IPS-15b (cell line): ENCODE measurements at regions not wholly inside any gene's neighbourhood (a gene's known extent, or its start where the extent isn't known, plus 50 kb on each side); places are given as distances from the start of the nearest gene placed in this dataset.

Experiments
- H3K27me3 ChIP-seq: one replicate; pipeline ENCODE4 v1.6.1; 2013; ENCODE audit warnings: low read length; ENCODE audit not compliant: control insufficient read depth, insufficient read depth
- H3K36me3 ChIP-seq: one replicate; pipeline ENCODE4 v1.6.1; 2013; ENCODE audit warnings: low read length; ENCODE audit not compliant: control insufficient read depth, insufficient read depth
- H3K4me1 ChIP-seq: one replicate; pipeline ENCODE4 v1.6.1; 2013; ENCODE audit warnings: mild to moderate bottlenecking, low read length; ENCODE audit not compliant: control insufficient read depth, insufficient read depth
- H3K4me3 ChIP-seq: one replicate; pipeline ENCODE4 v1.5.1; 2013; ENCODE audit warnings: low read depth, low read length
- H3K9ac ChIP-seq: one replicate; pipeline ENCODE4 v1.6.1; 2013; ENCODE audit warnings: low read depth, mild to moderate bottlenecking, low read length
- H3K9me3 ChIP-seq: one replicate; pipeline ENCODE4 v1.6.1; 2013; ENCODE audit warnings: mild to moderate bottlenecking, low read length; ENCODE audit not compliant: control insufficient read depth, insufficient read depth

DNA sequence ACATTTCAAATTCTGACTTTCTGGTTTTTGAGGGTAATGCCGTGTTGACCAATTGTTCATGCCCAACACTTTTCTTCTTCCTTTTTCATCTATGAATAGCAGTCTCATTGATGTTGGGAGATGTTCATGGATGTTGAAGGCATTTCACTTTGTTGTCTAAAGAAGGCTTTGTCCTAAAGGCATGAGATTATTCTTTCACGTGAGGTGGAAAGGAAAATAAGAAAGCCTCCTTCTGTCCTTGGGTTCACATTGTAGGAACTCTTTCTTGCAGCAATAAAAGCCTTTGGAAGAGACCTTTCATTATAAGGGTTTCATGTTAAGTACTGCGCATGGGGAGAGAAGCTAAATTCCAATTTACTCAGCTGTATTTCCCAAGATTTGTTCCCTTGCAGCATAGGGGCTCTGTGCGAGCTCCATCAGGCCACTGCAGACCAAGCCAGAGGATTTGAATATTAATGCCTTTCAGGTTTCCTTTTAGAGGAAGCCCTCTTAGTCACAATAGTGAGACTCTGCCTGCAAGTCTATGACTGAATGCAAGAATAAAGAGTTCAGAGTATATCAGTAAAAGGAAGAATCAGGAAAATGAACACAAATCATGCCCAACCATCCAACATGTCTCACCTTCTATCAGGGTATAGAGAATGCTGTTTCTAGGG lies 274.6 kb downstream of the TMEM38B start:
- H3K4me1 ChIP-seq: no peaks in the 10 kb centered on the region
- H3K9me3 ChIP-seq: no peaks in the 10 kb centered on the region
- H3K9ac ChIP-seq: no peak overlapping the region
- H3K36me3 ChIP-seq: no peaks in the 10 kb centered on the region
- H3K27me3 ChIP-seq: peaks cover 23% of the 10 kb centered on the region
- H3K4me3 ChIP-seq: no peak overlapping the region

GRCh38 chr9:105969636-105970035 lies 275.3 kb downstream of the TMEM38B start:
- Histone ChIP-seq H3K27me3 (peaks cover 30% of the 10 kb centered on the region), H3K4me3 (no peak overlapping the region), H3K9ac (no peak overlapping the region), H3K9me3 (no peaks in the 10 kb centered on the region), H3K36me3 (no peaks in the 10 kb centered on the region), H3K4me1 (no peaks in the 10 kb centered on the region)

DNA sequence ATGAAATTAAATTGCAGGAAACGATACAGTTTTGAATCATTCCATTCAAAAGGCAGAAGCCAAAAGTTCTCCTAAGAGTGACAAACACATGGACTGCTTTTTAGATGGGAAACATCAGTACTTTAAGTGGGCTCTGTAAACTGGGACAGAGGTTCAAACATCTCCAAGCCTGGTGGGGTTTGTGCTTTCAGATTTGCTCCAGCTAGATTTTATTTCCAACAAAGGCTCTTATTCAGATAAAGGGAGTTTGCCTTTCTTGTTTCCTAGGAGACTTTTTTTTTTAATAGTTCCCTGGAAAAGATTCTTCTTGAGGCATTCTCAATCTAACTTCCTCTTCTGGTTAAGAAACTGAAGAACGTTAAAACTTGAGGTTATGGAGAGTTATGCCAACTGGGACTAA lies 277.6 kb downstream of the TMEM38B start:
- Histone ChIP-seq H3K4me1 (peaks cover 7% of the 10 kb centered on the region), H3K4me3 (no peak overlapping the region), H3K36me3 (no peaks in the 10 kb centered on the region), H3K9me3 (no peaks in the 10 kb centered on the region), H3K27me3 (peaks cover 51% of the 10 kb centered on the region), H3K9ac (no peak overlapping the region)

- Histone ChIP-seq H3K4me1 (peaks cover 7% of the 10 kb centered on the region), H3K36me3 (no peaks in the 10 kb centered on the region), H3K27me3 (peaks cover 51% of the 10 kb centered on the region), H3K9ac (no peak overlapping the region), H3K9me3 (no peaks in the 10 kb centered on the region), H3K4me3 (no peak overlapping the region)
Measured at GRCh38 chr9:105972466-105973204, 278.3 kb downstream of the TMEM38B start.

DNA sequence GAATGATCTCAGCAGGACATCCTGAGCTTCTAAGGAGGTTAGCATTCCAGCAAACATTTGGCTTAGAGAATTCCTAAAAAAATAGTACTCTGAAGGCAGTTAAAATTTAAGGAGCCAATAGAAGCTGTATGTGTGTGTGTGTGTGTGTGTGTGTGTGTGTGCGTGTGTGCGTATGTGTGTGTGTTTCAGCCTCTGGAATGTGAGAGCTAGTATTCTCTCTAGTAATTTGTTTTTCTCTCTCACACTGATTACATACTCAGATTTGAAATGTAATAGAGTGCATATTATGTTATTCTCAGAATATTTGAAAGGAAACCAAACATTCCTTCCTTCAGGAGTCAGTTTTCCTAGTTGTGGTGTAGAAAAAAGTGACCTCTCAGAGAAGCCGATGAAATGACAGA lies 279.6 kb downstream of the TMEM38B start:
- Histone ChIP-seq H3K9me3 (no peaks in the 10 kb centered on the region), H3K4me3 (no peak overlapping the region), H3K27me3 (peaks cover 55% of the 10 kb centered on the region), H3K9ac (no peak overlapping the region), H3K4me1 (peaks cover 12% of the 10 kb centered on the region), H3K36me3 (no peaks in the 10 kb centered on the region)

DNA sequence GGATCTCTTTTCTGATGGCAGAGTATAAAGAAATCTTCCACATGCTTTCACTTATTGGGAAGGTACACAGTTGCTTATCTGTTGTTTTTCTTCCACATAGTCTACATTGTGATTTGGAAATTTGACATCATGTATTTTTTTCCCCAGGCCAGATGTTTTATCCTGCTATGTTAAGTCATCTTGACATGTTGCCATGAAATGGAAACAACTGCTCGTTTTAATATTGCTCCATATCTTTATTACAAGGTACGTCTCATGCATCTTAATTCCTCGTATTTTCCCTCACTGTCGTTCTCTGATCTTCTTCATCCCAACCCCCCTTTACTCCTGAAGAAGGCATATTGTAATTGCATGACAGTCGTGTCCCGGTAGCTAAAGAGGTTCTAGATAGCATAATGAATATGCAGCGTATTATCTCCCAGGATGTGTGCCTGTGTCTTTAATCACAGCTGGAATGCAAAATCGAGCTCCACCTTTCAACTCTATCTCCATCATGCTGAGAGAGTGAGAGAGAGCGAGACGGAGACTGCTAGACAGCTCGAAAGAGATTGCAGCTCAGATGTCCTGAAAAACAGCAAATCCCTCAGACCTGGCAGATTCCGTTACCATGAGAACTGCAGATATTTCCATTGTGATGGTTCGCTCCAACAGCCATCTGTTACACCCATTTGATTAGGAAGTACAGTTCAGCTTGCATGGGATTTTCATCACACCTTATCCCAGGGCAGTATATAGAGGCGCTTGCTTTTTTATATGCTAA lies 281.7 kb downstream of the TMEM38B start:
- Histone ChIP-seq H3K9ac (no peak overlapping the region), H3K36me3 (no peaks in the 10 kb centered on the region), H3K27me3 (peaks cover 55% of the 10 kb centered on the region), H3K4me3 (no peak overlapping the region), H3K9me3 (no peaks in the 10 kb centered on the region), H3K4me1 (peaks cover 12% of the 10 kb centered on the region)

DNA sequence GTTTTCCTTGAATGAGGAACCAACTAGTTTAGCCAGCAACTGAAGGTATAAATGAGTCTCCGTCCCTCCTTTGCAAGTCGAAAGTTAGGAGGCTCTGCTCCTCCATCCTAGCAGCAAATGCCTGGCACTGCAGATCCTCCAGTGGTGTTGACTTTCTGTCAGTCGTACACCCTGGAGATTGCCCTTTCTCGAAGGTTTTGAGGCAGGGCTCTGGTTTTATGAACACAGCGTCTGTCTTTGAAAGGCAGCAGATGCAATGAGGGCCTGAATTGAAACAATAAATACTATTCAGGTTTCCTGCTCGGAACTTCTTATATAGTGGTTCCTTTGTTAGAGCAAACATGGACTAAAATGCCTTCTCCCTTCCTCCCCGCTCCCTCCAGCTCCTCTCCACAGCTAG lies 284.0 kb downstream of the TMEM38B start:
- H3K36me3 ChIP-seq: no peaks in the 10 kb centered on the region
- no peaks in the 10 kb centered on the region for H3K9me3 ChIP-seq
- peaks cover 37% of the 10 kb centered on the region for H3K27me3 ChIP-seq
- no peak overlapping the region for H3K9ac ChIP-seq
- peaks cover 12% of the 10 kb centered on the region for H3K4me1 ChIP-seq
- H3K4me3 ChIP-seq: no peak overlapping the region

DNA sequence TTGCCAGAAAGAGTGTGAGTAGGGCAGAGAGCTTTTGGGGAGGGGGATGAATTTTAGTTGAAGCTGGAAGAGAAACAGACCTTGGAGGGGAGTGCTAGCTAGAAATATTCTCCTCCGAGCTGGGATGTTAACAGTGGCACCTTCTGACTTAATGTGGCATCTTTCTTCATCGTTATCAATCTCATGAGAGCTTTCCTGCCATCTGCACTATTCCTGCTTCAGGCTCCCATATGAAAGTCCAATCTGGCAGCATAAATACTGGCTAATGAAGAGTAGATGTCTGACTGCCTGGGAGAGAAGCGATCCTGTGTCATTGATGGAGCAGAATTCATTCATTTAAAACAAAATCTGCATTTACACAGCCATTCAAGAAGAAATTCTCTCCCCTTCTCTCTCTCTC lies 284.5 kb downstream of the TMEM38B start:
- peaks cover 33% of the 10 kb centered on the region for H3K27me3 ChIP-seq
- no peaks in the 10 kb centered on the region for H3K36me3 ChIP-seq
- no peaks in the 10 kb centered on the region for H3K9me3 ChIP-seq
- peaks cover 12% of the 10 kb centered on the region for H3K4me1 ChIP-seq
- H3K9ac ChIP-seq: no peak overlapping the region
- no peak overlapping the region for H3K4me3 ChIP-seq

DNA sequence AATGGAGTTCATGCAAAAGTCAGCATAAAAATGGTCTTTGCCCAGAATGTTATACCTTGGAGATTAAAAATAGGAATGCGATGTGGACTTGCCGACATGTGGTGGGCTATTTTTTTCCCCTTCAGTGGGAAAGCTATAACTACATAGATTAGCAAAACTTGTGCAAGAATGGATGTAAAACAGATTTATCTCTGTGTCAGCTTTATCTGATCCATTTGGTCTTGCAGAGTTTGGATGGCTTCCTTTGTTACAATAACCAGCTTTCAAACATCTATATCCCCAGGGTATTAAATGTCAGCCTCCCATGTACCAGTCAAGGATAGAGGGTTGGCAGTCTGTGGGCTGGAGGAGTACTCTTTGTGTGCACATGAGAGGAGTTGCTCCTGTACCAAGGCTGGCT lies 284.9 kb downstream of the TMEM38B start:
- no peaks in the 10 kb centered on the region for H3K36me3 ChIP-seq
- H3K27me3 ChIP-seq: peaks cover 28% of the 10 kb centered on the region
- H3K9ac ChIP-seq: no peak overlapping the region
- H3K4me3 ChIP-seq: no peak overlapping the region
- H3K9me3 ChIP-seq: no peaks in the 10 kb centered on the region
- H3K4me1 ChIP-seq: peaks cover 12% of the 10 kb centered on the region

GRCh38 chr9:105984714-105985113 lies 290.4 kb downstream of the TMEM38B start:
- Histone ChIP-seq H3K4me1 (no peaks in the 10 kb centered on the region), H3K4me3 (no peak overlapping the region), H3K9ac (no peak overlapping the region), H3K27me3 (no peaks in the 10 kb centered on the region), H3K36me3 (no peaks in the 10 kb centered on the region), H3K9me3 (no peaks in the 10 kb centered on the region)

DNA sequence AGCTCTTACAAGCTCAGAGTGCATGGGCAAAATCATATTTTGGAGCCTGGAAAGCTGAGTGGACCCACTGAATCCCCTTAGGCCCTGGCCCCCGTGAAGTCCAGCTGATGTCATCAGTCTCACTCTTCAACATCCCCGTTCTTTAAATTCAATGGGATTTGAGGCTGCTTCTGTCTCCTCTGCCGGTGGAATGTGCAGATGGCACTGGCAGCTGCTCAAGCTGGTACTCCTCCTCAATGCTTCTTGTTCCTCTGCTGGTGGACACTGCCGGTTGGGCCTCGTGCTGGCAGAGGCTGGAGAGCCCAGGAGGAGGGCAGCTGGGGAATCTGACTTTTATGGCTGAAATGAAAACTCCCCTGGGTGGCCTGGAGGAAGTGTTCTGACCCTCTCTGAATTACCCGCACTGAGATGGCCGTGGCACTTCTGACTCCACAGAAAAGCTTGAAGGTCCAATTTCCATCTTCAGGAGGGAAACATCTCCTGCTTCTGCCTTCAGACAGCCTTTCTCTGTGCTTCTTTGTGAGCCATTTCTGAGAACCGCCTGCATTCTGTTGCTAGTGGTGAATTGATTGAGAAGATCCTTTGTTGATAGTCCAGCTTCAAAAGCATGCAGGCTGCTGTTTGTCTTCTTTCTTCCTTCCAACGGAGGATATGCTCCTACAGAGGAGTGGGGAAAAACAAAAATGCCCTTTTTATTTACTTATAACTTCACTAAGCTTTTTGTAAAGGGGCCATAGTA lies 298.9 kb downstream of the TMEM38B start:
- H3K27me3 ChIP-seq: no peaks in the 10 kb centered on the region
- H3K4me3 ChIP-seq: no peak overlapping the region
- no peaks in the 10 kb centered on the region for H3K4me1 ChIP-seq
- no peaks in the 10 kb centered on the region for H3K9me3 ChIP-seq
- H3K36me3 ChIP-seq: peaks cover 2% of the 10 kb centered on the region
- H3K9ac ChIP-seq: no peak overlapping the region
